ENCODE measurements at regions not wholly inside any gene's neighbourhood (a gene's known extent, or its start where the extent isn't known, plus 50 kb on each side); places are given as distances from the start of the nearest gene placed in this dataset.
"Not testable (repeated sequence)": the region's sequence is repeated elsewhere in the genome, so short reads cannot be mapped to it uniquely, and the experiment has no call there.

GRCh38 chr4:156138781-156139280, 185.2 kb upstream of the CTSO start:
- DNase-seq: no peak

DNA sequence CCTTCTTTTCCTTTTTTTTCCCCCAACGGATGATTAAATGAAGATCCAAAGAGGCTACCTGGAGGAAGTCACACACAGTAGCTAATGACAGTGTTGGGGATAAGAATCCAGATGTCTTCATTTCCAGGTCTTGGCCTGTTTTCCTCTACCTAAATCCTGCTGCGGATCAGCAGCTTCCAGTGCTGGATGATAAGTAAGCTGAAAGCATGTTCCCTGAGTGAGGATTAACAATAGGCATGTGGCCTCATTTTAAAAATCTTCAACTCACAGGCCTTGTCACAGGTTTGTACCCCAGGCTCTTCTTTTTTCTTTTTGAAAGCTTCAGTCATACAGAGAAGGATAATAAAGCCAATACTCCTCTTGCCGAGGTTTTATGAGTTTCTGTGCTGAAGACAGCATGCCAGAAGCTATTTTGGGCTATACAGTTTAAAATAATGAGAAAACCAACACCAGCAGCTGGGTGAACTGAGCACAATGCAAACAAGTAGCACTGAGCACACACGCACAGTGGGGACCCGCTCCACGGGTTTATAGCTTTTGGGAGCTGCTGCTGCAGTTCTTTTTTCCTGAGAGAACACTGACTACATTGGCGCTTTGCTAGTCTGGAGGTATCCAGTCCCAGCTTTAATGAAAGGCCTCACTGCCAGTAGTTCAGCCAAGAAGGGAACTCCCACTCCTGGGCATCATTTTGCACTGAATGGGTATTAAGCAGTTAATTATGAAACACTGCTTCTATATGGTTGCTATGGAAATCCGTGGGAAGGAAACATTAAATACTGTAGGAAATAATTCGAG, 184.2 kb upstream of the CTSO start:
- DNase-seq: peak; percentile 88

GRCh38 chr4:156132196-156132595, 178.5 kb upstream of the CTSO start:
- DNase-seq: no peak

- no peak for DNase-seq
Observed at GRCh38 chr4:156128616-156129015, 174.9 kb upstream of the CTSO start.

DNA sequence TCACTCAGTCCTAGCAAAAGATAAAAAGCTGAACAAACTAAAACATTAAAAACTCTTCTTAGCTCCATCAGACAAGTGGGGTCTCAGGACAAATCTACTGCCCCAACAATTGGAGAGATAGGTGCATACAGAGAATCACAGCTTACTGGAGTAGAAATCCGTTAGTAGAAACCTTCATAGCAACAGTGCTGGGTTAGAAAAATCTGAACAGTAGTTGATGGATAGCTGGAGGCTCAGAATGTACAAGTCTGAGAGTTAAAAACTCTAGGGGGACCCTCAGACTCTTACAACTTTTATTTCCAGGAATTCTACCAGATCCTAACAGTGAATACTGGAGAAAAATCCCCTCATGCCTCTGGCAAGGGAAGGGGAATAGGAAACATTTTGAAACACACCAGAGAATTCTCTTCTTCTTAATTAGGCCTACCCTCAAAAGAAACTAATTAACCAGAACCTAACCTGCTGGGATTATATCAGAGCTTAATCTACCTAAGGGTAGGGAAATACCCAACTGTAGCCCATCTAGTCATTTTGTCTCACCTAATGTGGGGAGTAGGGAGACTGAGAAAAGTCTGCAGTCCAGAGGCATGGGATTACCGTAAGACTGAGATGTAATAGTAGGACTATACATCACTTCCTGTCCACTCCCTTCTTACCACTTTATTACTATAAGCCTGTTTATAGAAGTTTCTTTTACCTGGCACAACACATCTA, 165.0 kb upstream of the CTSO start:
- no peak for DNase-seq

DNA sequence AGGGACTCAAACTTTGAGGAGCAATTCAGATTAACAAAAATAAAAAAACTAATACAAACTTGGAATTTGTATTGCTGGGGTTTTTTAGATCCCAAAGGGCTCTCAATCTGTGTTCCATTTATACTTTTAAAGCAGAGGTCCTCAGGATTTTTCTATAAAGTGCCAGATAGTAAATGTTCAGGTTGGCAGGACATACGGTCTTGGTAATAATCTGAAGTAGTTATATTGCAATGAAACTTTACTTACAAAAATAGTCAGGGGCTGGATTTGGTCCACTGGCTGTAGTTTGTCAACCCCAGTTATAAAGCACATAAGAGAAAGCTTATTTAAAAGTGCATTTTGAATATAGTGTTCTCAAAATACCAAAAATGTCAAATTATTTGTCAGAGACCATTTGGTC, 164.1 kb upstream of the CTSO start:
- no peak for DNase-seq

DNA sequence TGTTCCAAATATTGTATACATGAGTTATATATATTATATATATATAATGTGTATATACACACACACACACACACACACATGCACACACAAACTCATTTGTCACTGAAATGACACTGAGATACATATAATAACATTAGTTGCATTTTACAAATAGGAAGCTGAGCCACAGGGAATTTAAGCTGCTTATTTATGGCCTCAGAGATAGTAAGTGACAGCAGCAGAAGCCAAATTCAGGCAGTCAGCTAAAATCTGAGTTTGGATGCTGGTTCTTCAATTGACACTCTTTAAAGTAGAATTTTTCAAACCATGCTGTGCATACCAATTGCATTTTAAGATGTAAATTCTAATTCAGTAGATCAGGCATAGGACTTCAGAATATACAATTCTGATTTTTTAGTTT, 163.3 kb upstream of the CTSO start:
- no peak for DNase-seq

DNA sequence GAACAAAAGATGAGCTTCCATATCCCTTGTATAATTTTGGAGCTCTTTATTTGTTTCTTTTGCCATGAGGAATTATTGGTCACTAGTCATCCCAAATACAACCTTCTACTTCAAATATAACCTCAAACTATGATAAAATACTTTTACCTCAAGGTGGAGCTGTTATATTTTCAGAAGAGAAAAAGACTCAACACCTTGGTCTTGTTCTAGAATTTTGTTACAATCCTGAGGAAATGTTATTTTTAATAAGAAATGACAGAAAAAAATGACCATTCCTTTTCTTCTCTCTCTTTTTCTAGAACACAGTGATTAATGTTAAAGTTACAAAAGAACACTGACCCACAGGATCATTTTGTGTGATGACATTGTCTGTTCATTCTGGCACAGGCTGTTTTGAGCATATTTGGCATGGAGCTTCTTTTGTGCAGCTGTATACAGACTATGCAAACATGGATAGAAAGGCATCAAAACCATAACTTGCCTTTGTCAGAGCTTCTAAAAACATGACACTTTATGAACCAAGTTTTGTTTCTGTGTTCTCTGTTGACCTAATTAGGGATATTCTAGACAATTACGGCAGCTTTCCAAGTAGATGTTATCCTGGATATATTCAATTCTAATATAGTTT, 159.6 kb upstream of the CTSO start:
- DNase-seq: peak; percentile 7

DNA sequence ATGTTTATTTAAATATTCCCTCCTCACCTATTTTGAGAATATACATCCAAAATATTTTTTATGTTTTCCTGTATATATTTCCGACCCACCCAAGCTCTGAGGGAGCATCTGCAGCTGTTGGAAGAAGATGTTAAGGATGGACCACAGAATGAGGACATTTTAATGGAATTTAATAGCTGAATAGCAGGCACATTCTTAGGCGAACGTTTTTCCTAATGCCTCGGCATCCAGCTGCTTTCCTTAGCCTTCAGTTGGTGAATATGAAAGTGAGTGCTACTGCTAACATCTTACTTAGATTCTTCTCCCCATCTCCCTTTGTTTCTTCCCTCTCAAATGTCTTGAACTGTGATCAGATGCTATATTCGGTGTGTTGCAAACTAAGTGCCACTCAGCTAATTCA, 158.0 kb upstream of the CTSO start:
- DNase-seq: no peak

DNA sequence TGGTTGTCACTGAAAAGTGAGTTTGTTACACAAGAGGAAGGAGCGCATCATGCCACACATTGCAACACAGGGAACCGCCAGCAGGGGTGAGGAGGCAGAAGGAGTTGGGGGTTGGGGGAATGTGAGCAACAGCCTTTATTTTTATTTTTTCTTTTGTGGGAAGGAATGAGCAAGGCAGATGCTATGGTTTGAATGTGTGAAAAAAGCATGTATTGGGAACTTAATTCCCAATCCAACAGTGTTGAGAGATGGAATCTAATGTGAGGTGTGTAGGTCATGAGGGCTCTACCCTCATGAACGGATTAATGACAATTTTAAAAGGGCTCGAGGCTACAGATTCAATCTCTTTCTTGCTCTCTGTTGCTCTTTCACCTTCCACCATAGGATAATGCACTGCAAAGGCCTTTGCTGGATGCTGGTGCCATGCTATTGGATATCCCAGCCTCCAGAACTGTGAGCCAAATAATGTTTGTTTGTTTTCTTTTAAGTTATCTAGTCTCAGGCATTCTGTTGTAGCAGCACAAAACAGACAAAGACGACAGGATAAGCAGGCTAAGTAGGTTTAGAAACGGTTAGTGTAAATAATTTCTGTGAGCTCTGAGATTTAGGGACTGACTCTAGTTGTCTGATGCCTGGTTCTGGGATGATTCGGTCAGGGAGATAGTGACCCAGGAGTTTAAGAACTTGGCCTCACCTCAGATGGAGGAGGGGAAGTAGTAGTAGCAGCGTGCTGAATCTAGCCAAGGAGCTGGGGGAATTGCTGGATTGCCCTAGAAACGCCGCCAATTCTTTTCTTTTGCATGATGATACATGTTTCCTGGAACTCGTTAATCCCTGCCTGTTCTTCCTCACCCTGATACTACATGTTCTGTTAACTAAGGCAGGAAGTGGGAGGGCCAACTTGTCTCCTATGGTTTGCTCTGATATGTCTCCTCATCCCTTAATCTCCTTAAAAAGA, 156.6 kb upstream of the CTSO start:
- no peak for DNase-seq

- not testable (repeated sequence) for DNase-seq
Observed at GRCh38 chr4:156109087-156109486, 155.4 kb upstream of the CTSO start.

GRCh38 chr4:156103311-156103710, 149.6 kb upstream of the CTSO start:
- no peak for DNase-seq

- no peak for DNase-seq
Observed at GRCh38 chr4:156102411-156102810, 148.7 kb upstream of the CTSO start.

DNA sequence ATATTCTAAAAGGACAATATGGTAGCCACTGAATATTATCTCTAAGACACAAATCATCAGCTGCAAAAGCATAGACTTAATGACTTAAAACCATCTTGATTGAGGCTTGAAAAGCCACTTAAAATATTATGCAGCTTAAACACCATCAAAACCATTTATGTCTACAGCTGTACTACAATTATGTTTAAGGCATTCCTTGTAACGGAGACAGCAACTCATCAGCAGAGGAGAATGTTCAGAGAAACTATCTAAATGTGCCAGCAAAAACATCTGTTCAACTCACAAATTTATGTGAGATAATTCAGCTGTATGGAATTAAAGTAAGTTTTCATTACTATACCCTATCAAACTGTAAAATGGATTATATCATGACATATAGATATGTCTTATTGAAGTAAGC, 147.9 kb upstream of the CTSO start:
- DNase-seq: no peak

DNA sequence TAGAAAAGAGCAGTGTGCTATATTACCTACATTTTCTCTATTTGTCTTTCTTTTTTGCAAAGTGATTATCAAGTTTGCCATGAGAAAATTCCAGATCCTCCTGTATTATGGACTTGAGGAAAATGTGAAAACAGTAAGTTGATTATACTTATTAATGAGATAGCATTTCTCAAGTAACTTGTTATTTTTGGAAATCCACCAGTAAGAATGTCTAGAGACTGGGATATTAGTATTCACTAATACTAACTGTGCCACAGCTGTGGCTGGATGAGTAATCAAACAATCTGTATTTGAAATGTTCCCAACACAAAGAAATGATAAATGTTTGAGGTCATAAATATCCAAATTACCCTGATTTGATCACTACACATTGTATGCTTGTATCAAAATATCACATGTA, 147.0 kb upstream of the CTSO start:
- DNase-seq: no peak

DNA sequence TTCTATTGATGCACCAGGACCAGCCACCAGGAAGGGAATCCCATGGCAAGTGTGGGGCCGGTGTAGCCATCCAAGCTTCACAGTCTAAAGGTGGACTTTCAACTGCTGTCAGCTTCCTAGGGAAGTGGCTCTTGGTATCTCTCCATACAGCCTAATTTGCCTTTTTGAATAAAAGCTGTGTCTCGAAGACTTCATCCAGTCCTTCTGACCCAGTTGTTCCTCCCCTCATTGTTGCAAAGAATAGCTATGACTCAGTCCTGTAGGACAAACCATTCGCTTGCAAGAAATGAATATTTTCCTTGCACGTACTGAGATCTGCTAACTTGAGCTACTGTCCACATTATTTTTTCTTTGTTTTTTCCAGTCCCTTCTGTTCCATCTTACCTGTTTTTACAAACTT, 145.1 kb upstream of the CTSO start:
- DNase-seq: no peak

DNA sequence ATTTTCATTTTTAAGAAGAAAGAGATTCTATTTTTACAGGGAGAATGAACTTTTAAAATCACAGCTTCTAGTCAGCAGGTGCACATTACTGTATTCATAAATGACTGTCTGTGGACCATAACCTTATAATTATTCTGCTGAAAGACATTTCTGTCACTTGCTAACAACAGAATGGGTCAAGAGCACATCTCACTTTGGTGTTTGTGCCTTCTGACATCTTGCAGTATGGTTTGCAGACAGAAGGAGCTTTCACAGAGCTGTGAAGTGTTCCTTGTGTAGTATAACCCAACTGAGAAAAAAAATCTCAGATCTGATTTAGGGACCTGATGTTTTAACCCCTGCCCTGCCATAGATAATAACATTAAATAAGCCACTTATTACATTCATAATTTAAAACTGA, 131.4 kb upstream of the CTSO start:
- DNase-seq: no peak

DNA sequence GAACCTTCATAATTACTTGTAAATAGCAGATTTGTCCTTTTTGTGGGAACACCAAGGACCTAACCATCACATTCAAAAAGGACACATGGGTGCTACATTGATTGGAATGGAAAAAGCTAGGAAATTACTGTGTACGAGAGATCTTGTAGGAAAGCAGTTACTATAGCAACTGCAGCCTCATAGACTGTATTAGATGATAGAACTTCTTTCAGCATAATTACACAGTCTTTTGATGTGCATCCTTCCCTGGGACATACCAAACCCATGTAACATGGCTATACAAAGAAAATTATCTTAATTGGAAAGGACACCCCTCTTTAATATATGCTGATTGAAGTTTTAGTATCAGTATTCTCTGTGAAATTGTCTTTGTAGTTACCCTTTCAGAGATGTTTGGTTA, 130.7 kb upstream of the CTSO start:
- no peak for DNase-seq

- DNase-seq: no peak
Observed at GRCh38 chr4:156073976-156074375, 120.3 kb upstream of the CTSO start.

GRCh38 chr4:156060661-156061060, 107.0 kb upstream of the CTSO start:
- no peak for DNase-seq

- no peak for DNase-seq
Observed at GRCh38 chr4:156053174-156053573, 99.5 kb upstream of the CTSO start.

DNA sequence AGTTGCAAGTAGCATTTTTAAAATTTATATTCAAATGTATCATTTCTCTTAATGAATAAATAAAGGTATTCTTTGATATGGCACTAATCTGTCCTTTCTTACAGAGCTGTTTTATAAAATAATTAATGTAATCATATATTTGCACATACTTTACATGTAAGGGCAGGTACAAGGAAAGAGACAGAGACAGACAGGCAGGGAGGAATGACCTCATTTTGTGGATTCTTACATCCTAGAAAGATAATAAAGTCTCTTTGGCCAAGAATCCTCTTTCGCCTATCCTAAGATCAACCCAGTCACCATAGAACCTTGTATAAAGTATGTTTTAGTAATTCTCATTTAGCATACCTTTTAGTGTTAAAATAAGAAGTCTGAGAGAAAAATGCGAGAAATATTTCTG, 98.5 kb upstream of the CTSO start:
- no peak for DNase-seq

DNA sequence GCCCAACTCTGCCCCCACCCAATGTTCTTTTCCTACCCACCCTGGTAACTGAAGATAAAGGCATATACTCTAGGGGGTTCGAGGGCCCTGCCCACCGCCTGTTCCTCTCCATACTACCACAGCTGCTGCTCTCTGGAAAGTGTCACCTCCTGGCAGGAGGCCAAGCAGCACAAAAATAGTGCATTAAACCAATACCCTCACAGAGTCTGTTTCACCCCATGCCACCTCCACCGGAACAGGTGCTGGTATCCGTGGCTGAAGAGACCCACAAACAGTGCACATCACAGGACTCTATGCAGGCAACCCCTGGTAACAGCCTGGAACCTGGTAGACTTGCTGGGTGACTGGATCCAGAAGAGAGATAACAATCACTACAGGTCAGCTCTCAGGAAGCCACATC, 85.1 kb upstream of the CTSO start:
- no peak for DNase-seq

Measured in NCI-H2081 treated with DMSO at 0.1 percent for 48 hours (cell line).